Stimulated activated CD4-positive, alpha-beta T cell treated with anti-CD3 and anti-CD28 coated beads, Interleukin-4, amount 100 ng/mL, for 24 hours (primary cell): ENCODE measurements at regions not wholly inside any gene's neighbourhood (a gene's known extent, or its start where the extent isn't known, plus 50 kb on each side); places are given as distances from the start of the nearest gene placed in this dataset.
"Not testable (repeated sequence)": the region's sequence is repeated elsewhere in the genome, so short reads cannot be mapped to it uniquely, and the experiment has no call there.

ENCODE experiments used
- DNase-seq: peaks from one replicate; pipeline ENCODE4 v3.0.0-alpha.2; 2020

DNA sequence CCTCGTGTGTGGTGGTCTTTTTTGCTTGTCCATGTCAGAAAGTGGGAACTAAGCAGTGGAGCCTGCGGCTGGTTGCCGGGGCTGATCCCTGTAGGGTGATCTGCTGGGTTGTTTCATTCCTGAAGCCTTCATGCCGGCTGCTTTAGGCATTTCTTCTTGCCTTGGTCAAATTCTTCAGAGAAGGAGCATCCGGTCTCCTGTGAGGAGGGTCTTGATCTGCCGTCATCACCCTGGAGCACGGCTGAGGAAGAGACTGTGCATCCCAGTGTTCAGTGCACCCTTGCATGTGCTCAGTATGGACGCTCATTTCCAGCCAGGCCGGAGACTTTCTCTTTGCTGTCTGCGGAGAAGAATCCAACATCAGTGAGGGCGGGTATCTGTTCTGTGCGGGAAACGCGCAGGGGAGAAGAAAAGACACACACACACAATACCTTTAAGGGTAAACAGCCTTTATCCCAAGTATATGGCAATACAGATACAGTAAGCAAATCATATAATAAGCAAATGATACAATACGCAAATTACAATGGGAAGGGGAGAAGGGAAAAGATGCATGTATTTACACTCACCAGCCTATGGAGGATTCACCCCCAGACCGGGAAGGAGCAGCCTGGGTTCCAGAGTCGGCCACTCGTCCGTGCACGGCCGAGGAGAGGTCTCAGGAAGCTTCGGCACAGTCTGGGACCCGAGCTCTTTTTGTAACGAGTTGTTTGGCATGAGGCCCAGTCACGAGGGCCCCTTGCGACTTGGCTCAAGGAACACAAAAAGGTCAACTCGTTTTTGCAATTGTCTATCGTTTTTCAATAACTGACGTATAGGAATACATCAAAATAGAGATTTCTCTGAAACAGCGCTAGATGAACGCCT, 1366.8 kb upstream of the TMEM132C start:
- no peak for DNase-seq

DNA sequence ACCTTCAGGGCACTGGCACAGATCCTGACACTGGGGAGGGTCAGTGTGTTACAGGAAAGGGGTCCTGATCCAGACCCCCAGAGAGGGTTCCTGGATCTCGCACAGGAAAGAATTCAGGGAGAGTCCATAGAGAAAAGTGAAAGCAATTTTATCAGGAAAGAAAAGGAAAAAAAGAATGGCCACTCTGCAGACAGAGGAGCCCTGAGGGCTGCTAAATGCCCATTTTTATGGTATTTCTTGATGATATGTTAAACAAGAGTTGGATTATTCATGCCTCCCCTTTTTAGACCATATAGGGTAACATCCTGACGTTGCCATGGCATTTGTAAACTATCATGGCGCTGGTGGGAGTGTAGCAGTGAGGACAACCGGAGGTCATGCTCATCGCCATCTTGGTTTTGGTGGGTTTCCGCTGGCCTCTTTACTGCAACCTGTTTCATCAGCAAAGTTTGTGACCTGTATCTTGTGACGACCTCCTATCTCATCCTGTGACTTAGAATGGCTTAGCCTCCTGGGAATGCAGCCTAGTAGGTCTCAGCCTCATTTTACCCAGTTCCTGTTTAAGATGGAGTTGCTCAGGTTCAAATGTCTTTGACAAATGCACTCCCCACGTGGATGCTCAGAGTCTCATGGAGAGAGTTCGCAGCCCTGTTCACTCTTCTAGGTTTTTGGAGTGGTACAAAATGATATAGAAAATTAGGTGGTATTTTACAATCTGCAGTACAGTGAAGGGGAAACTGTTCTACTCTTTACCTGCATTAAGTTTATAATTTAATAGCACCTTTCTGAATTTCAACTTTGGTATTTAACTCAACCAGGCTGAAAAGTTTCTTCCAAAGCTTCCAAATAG, 1363.7 kb upstream of the TMEM132C start:
- DNase-seq: no peak

DNA sequence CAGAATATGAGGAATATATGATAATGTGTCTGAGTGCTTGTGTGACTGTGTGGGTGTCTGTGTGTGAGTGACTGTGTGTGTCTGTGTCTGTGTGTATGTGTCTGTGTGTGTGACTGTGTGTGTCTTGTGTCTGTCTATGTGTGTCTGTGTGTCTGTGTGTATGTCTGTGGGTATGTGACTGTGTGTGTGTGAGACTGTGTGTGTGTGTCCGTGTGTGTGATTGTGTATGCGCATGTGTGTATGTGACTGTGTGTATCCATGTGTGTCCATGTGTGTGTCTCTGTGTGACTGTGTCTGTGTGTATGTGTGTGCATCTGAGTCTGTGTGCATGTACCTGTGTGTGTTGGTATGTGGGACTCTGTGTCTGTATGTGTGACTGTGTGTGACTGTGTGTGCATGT, 1361.2 kb upstream of the TMEM132C start:
- DNase-seq: no peak

DNA sequence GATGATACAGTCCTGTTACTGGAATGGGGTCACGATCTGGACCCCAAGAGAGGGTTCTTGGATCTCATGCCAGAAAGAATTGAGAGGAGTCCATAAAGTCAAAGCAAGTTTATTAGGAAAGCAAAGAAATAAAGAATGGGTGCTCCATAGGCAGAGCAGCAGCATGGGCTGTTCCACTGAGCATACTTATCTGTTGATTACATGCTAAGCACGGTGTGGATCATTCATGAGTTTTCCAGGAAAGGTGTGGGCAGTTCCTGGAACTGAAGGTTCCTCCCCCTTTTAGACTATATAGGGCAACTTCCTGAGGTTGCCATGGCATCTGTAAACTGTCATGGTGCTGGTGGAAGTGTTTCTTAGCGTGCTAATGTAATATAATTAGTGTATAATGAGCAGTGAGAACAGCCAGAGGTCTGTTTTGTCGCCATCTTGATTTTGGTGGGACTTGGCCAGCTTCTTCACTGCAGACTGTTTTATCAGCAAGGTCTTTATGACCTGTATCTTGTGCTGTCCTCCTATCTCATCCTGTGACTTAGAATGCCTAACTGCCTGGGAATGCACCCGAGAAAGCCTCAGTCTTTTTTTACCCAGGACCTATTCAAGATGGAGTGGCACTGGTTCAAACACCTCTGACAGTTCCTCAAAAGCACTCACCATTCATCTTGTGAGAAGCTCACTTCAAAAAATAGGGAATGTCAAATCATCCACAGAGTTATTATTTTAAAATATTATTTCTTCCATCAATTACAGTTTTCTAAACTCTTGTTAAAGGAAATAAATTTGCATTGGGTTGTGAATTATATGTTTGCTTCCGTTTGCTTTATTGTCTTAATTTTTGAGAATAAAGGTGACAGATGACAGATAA, 1358.8 kb upstream of the TMEM132C start:
- DNase-seq: no peak

DNA sequence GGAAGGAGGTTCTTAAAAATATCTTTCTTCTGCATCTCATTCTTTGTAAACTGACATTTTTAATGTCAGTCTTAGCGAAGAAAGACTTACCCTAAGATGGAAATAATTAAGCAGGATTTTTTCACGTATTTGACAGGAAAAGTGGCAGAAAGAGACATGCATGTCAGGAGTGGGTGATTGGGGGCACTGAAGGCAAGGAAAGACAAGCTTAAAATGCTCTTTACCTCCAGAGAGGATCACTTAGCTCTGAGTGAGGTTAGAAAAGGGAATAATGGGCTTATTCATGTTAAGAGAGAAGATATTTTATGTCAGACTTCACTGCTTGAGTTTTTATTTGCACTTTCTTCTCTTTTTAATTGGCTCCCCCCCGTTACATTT, 1358.2 kb upstream of the TMEM132C start:
- DNase-seq: no peak

DNA sequence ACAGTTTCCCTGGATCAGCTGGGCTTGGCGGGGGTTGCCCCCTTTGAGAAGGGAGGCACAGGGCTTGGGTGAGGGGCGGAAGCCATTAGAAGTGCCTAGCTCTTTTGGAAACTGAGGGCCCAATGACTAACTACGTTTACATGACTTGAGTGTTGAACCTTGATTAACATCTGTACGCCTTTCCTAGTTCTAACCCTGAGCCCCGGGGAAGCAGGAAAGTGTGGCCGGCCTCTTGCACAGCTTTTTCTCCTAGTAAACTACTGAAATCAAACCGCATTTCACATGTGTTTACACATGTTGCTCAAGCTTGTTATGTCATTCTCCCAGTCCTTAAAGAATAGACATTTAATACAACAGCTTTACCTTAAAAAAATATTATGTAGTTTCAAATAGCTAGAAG, 1356.4 kb upstream of the TMEM132C start:
- no peak for DNase-seq

DNA sequence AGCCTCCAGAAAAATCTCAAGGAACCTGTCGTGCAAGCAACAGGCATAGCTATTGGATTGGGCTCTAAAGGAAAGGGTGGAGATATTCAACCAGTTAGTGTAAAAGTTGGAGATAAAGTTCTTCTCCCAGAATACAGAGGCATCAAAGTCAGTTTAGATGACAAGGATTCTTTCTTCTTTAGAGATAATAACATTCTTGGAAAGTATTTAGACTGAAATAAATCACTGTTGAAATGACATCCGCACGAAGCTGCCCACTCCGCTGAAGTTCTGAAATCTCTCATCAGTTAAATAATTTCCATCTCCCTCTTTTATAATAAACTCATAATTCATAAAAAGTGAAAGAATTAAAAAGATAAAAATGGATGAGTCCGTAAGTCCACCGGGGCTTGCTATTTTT, 1354.9 kb upstream of the TMEM132C start:
- no peak for DNase-seq

DNA sequence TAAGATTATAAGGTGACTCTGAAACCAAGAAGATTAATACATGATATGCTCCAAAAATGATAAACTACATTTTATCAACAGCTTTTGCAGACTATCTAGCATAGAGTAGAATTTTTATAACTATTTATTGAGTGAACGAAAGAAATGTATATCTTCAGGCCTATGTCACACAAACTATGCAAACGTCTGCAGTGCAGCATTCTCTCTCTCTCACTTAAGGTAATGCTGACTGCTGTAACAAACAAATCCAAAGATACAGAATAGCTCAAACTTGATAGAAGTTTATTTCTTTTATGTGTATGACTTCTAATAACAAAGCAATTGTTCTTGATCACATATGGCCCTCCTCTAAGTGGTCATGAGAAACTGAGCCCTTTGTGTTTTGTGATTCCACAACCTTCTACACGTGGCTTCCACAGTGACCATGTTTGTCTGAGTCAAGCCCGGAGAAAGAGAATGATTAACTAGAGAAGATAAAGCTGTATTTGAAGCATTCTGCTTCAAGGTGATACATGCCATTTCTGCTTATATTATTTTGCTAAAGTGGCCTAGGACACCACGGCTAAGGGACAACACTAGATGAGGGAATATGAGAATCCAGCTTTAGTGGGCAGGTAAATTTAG, 1352.7 kb upstream of the TMEM132C start:
- DNase-seq: no peak

DNA sequence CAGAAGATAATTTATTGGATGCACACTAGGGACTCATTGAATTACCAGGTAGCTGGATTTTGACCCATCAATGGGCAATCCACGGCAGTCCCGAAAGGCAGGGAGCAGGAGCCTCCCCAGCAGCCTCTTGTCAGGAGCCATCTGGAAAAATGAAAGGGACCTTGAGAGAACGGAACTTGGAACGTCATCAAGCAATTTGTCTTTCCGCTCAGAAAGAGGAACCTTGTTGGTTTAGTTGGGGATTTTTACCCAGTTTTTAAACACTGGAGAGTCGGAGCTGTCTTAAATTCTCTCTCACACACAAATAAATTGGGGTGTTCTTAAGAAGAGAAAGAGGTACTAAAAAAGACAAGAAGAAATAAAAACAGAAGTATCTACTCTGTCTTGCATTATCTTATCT, 1351.7 kb upstream of the TMEM132C start:
- no peak for DNase-seq

DNA sequence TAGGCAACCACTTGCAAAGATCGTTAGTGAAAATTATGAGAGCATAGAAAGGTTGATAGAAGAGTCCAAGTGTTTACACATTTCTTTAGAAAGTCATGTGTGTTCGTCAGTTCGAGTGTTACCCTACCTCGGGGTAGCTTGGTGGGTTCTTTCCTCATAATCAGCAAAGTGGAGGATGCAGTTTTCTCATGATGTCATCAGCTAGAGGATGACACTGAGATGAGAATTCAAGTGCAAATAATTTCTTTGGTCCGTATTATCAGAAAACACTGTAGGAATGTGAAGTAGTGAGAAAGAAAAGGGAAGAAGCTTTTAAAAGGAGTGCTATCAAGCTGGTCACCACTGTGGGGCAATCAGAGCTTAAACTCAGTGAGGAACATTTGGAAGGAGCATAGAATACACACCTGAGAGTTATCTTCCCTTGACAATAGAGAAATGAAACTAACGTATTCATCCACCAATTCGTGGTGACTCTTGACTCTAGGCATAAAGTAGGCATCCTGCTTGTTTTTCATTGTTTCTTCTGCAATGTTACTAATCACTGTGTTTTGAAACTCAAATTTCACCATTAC, 1340.9 kb upstream of the TMEM132C start:
- no peak for DNase-seq

DNA sequence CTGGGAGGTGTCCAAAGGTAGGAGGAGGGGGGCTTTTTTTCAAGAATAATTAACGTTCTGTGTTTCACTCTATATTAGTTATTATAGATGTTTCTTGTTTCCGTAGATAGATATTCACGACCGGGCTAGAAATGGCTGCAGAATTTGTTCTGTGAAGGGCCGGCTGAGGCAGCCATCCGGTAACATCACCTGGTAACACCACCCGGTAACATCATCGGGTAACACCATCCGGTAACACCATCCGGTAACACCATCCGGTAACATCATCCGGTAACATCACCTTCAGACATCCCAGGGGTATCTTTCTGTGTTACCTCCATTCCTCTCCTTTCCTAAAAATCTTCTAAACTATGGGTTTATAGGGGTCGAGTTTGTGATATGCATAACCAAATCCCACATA, 1336.7 kb upstream of the TMEM132C start:
- DNase-seq: no peak

DNA sequence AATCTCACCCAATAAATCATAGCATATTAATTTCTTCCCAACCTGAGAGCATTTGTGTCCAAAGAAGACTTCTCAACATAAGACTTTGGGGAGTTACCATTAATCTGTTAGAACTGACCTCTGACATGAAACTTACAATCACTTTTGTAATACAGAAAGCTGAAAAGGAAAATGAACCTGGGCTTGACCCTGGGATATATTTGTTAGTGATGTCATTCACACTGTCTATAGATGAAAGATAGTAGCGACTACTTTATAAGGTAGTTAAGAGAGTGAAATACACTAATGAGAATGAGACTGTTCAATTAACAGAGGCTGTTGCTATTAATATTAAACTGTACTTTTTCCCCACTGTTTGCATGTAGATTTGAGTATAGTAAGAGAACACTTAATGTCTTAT, 1334.8 kb upstream of the TMEM132C start:
- no peak for DNase-seq

DNA sequence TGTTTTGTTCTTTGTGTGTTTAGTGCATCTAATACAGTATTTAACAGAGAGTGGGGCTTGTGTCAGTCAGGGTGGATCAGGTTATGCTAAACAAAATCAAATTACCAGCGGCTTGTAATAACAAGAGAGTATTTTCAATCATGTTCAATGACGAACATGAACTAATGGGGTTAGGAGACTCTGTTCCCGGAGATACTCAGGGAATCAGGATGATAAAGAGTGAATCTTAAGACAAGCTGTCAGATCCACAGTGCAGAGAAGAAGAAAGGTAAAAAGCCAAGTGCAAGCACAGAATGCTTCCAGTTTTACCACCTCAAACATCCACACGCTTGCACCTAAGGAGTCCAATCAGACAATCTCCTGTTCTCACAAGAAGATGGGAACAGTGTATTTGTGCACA, 1331.5 kb upstream of the TMEM132C start:
- no peak for DNase-seq

DNA sequence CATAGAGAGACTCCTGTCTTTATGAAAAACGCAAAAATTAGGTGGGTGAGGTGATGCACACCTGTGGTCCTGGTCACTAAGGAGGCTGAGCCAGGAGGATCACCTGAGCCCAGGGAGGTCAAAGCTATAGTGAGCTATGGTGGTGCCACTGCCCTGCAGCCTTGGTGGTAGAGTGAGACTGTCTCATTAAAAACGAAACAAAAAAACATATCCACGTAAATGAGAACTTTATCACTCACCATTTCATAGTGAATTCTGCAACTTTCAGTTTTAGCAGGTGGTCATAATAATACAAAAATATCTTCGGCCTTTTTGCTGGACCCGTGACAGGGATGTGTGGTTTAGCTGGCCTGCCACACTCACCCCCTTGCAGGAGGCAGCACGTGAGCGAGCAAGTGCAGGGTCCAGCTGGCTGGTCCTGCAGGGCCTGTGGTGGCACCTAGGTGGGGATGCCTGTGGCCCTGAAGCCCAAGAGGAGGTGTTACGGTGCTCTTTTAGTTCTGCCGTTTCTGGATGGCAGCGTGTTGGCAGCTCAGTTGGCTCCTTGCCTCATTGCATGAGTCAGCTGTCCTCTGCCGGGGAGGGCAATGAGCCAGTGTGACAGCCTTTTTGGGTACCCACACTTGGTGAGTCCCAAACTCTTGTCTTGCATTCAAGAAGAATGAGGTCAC, 1330.7 kb upstream of the TMEM132C start:
- DNase-seq: no peak

DNA sequence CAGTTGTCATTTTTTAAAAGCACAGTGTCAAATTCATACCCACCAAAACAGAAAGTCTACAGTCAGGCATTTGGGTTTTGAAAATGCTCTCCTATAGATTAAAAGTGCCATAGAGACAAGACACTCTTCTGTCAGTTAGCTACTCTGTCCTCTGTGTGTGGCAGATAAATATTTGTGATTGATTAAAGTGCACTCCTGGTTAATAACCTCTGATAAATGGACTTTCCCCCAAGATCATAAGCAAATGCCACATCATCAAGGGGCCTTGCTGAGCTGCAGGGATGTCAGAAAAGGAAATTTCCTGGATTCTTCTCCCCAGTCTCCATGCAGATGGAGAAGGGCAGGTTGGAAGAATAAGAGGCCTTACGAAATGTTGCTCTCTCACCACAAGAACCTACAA, 1329.5 kb upstream of the TMEM132C start:
- no peak for DNase-seq

DNA sequence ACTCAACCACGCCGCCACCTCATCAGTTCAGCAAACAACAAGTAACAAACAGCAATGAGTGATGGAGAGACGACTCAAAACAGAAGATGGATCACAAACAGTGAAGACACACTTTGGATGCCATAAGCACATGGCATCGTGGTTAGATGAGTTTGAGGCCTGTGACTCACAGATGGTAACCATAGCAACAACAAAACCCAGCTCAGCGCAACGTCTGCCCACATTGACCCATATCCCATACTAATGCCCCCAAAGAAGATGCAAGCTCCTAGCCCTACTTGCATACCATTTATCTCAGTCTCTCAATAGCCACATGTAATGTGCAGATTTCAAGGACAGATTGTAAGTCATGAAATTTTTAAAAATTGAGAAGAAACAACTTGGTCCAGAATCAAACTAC, 1322.3 kb upstream of the TMEM132C start:
- no peak for DNase-seq

DNA sequence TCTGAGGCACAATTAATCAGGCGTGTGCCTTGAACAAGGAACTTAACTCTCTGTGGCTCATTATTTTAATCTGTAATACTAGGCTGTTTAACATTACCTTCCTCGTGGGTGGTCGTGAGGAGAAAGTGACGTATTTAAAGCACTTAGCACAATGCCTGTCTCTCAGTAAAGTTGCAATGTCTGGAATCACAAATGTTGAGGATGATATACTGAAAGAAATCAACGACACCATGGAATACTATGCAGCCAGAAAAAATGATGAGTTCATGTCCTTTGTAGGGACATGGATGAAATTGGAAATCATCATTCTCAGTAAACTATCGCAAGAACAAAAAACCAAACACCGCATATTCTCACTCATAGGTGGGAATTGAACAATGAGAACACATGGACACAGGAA, 1320.0 kb upstream of the TMEM132C start:
- DNase-seq: not testable (repeated sequence)

DNA sequence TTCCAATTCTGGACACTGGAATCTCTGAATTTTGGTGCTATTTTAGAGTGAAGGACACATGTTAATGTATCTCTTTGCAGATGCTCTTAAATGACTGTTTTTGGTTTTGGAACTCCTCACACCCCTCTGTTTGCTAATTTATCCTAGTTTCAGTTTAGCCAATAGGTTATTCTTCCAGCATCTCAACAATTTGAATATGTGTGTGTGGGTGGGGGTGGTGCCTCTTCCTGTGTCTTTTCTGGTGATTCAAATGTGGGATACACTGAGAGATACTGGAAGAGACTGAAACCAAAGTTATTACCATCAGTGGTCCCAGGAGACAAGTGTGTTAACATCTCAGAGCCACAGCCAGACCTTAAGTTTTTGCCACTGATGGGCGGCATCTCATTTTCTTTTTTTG, 1317.4 kb upstream of the TMEM132C start:
- no peak for DNase-seq

DNA sequence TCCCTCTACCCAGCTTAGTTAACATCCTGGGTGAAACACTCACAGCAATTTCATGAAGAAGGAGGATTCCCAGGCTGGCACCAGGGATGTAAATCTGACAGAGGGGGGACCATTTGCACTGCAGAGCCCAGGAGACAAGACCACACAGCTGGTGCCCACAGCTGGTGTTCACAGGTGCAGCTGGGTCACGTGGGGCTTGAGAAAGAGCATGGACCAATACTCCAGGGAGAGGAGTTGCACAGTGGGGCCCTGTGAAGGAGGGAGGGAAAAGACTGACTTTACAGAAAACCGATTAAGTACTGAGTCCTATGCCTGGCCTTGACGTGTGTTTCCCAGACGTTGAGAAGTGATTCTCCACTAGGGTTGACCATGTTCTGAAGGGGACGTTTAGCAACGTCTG, 1316.7 kb upstream of the TMEM132C start:
- no peak for DNase-seq

DNA sequence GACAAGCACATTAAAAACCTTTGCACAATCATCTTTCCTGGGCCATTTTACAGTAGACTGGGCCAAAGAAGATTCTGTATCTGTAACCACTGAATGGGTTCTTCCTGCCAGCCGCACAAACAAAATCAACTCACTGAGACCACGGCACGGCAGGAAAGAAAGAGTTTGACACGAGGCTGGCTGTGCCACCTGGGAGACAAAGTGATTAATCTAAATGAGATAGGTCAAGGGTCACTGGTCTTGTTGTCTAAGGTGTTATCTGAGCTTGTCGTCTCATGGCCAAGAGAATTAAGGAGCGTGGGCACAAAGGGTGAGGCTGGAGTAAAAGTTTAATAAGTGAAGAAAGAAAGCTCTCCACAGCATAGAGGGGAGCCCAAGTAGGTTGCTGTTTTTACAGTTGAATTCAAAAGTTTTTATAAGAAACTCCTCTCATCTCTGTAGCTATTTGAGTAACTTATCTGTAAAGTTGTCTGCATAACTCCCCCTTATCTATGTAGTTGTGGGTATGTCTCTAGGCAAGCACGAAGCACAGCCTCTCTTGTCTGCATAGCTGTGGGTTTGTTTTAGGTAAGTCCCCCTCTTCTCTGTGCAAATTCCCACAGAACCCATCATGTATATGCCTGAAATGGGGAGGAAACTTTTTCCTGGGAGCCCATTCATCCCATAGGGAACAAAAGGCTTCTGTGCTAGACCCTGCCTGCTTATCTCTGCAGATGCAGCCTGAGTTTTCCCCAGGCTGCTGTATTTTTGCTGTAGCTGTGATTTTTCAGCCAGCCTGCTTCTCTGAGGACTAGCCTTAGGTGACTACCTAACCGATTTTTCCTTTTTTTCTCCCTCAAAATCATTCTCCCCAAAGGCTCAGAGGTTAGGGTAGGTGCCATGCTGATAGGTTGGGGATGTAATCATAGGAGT, 1314.6 kb upstream of the TMEM132C start:
- DNase-seq: no peak
